ENCODE measurements at regions not wholly inside any gene's neighbourhood (a gene's known extent, or its start where the extent isn't known, plus 50 kb on each side); places are given as distances from the start of the nearest gene placed in this dataset.

- no peak for DNase-seq (ENCODE audit: low read depth)
- in situ Hi-C loops (cut with HindIII; ENCODE audit: low sequenced_read_pairs) = no loop called here
- TF ChIP-seq CTCF (IDR thresholded peaks at IDR 0.05; ENCODE audit: low read depth, low read length, missing control alignments) = no peak
Observed at GRCh38 chr1:213641312-213641711, 346.5 kb upstream of the PROX1 start.

GRCh38 chr1:213643360-213643759 lies 344.4 kb upstream of the PROX1 start:
- TF ChIP-seq CTCF (IDR thresholded peaks at IDR 0.05; ENCODE audit: low read depth, low read length, missing control alignments) = no peak
- in situ Hi-C loops (cut with HindIII; ENCODE audit: low sequenced_read_pairs) = no loop called here
- H3K4me3 ChIP-seq (ENCODE audit: low read depth, low read length) = no peak overlapping the region
- no peak for DNase-seq (ENCODE audit: low read depth)

More at GRCh38 chr1:213641312-213641711, 346.5 kb upstream of the PROX1 start:
- no peak overlapping the region for H3K4me3 ChIP-seq (ENCODE audit: low read depth, low read length)

- DNase-seq (ENCODE audit: low read depth) = no peak
- TF ChIP-seq CTCF (IDR thresholded peaks at IDR 0.05; ENCODE audit: low read depth, low read length, missing control alignments) = no peak
- in situ Hi-C loops (cut with HindIII; ENCODE audit: low sequenced_read_pairs) = no loop called here
- H3K4me3 ChIP-seq (ENCODE audit: low read depth, low read length) = no peak overlapping the region
Observed at GRCh38 chr1:213647864-213648650, 339.7 kb upstream of the PROX1 start.

GRCh38 chr1:213649373-213649772 lies 338.4 kb upstream of the PROX1 start:
- no peak for TF ChIP-seq CTCF (IDR thresholded peaks at IDR 0.05; ENCODE audit: low read depth, low read length, missing control alignments)

GRCh38 chr1:213650603-213651002 lies 337.2 kb upstream of the PROX1 start:
- in situ Hi-C loops (cut with HindIII; ENCODE audit: low sequenced_read_pairs) = no loop called here
- no peak for TF ChIP-seq CTCF (IDR thresholded peaks at IDR 0.05; ENCODE audit: low read depth, low read length, missing control alignments)
- DNase-seq (ENCODE audit: low read depth) = no peak
- H3K4me3 ChIP-seq (ENCODE audit: low read depth, low read length) = no peak overlapping the region

More at GRCh38 chr1:213649373-213649772, 338.4 kb upstream of the PROX1 start:
- DNase-seq (ENCODE audit: low read depth) = no peak
- in situ Hi-C loops (cut with HindIII; ENCODE audit: low sequenced_read_pairs) = no loop called here
- H3K4me3 ChIP-seq (ENCODE audit: low read depth, low read length) = no peak overlapping the region

GRCh38 chr1:213651077-213651476 lies 336.7 kb upstream of the PROX1 start:
- no peak for TF ChIP-seq CTCF (IDR thresholded peaks at IDR 0.05; ENCODE audit: low read depth, low read length, missing control alignments)
- DNase-seq (ENCODE audit: low read depth) = no peak
- in situ Hi-C loops (cut with HindIII; ENCODE audit: low sequenced_read_pairs) = no loop called here
- no peak overlapping the region for H3K4me3 ChIP-seq (ENCODE audit: low read depth, low read length)
